DND-41 (cell line): ENCODE measurements at regions not wholly inside any gene's neighbourhood (a gene's known extent, or its start where the extent isn't known, plus 50 kb on each side); places are given as distances from the start of the nearest gene placed in this dataset.

Experiments
- ATAC-seq: fragments of 200-7000 bp; cut with Tn5 transposase; 3 replicates; pipeline ENCODE4 v1.9.1; 2021; ENCODE audit warnings: low read depth; ENCODE audit not compliant: insufficient read depth
- DNase-seq: peaks from one replicate; pipeline ENCODE4 v3.0.0-alpha.2; 2020
- H2AFZ ChIP-seq: 2 replicates; pipeline ENCODE4 v1.6.0; 2012; ENCODE audit warnings: low read depth, low read length
- H3K27ac ChIP-seq: 2 replicates; pipeline ENCODE4 v1.5.1; 2012; ENCODE audit warnings: low read length, inconsistent platforms
- H3K27me3 ChIP-seq: fragments of 200-600 bp; sonication (generic); 2 replicates; pipeline ENCODE4 v1.6.0; 2012; ENCODE audit warnings: low read length, mild to moderate bottlenecking, inconsistent platforms; ENCODE audit not compliant: insufficient read depth, poor library complexity
- H3K36me3 ChIP-seq: 2 replicates; pipeline ENCODE4 v1.5.1; 2012; ENCODE audit warnings: low read length, inconsistent platforms; ENCODE audit not compliant: insufficient read depth
- H3K4me1 ChIP-seq: 2 replicates; pipeline ENCODE4 v1.5.1; 2012; ENCODE audit warnings: mild to moderate bottlenecking, low read length; ENCODE audit not compliant: insufficient read depth
- H3K4me2 ChIP-seq: 2 replicates; pipeline ENCODE4 v1.6.0; 2012; ENCODE audit warnings: mild to moderate bottlenecking, moderate library complexity, low read length, inconsistent platforms; ENCODE audit not compliant: insufficient read depth
- H3K4me3 ChIP-seq, 2 experiments: fragments of 200-600 bp in 1 of 2; shearing (Covaris generic) in 1 of 2; 2 replicates each; pipeline ENCODE4 v1.5.1; 2012 to 2016; ENCODE audit warnings: inconsistent platforms in 2 of 2, low read length in 2 of 2, mild to moderate bottlenecking in 2 of 2, low read depth in 1 of 2, moderate library complexity in 1 of 2
- H3K79me2 ChIP-seq: 2 replicates; pipeline ENCODE4 v1.6.0; 2012; ENCODE audit warnings: low read length, inconsistent platforms; ENCODE audit not compliant: insufficient read depth
- H3K9ac ChIP-seq: 2 replicates; pipeline ENCODE4 v1.6.0; 2012; ENCODE audit warnings: low read depth, mild to moderate bottlenecking, inconsistent platforms, low read length, moderate library complexity
- H3K9me3 ChIP-seq: 2 replicates; pipeline ENCODE4 v1.5.1; 2012; ENCODE audit warnings: low read length, moderate library complexity, mild to moderate bottlenecking, inconsistent platforms; ENCODE audit not compliant: insufficient read depth, severe bottlenecking
- H4K20me1 ChIP-seq: 2 replicates; pipeline ENCODE4 v1.6.0; 2012; ENCODE audit warnings: low read length; ENCODE audit not compliant: insufficient read depth
- CTCF ChIP-seq: IDR thresholded peaks from 2 replicates; pipeline ENCODE4 v1.5.1; 2012; ENCODE audit warnings: borderline replicate concordance, low read length, moderate library complexity, mild to moderate bottlenecking; ENCODE audit not compliant: poor library complexity, severe bottlenecking; ENCODE audit errors: extremely low read depth
- EZH2 ChIP-seq: IDR thresholded peaks from 3 replicates; pipeline ENCODE4 v1.6.1; 2012; ENCODE audit warnings: borderline replicate concordance, low read depth, mild to moderate bottlenecking, moderate library complexity, low read length, inconsistent platforms; ENCODE audit not compliant: severe bottlenecking

GRCh38 chr1:87898431-87898830 lies 569.8 kb downstream of the LMO4 start:
- H3K27ac ChIP-seq = no peak overlapping the region
- TF ChIP-seq EZH2 (no peak), CTCF (no peak)

GRCh38 chr1:87899017-87899416 lies 570.3 kb downstream of the LMO4 start:
- ATAC-seq = no peak

More at GRCh38 chr1:87898431-87898830, 569.8 kb downstream of the LMO4 start:
- Histone ChIP-seq H3K9ac (no peak overlapping the region), H3K4me1 (no peaks in the 10 kb centered on the region), H3K27me3 (no peaks in the 10 kb centered on the region), H3K79me2 (no peaks in the 10 kb centered on the region), H3K36me3 (no peaks in the 10 kb centered on the region), H4K20me1 (no peaks in the 10 kb centered on the region), H3K4me3 (no peak overlapping the region), H3K4me2 (no peak overlapping the region), H3K9me3 (no peaks in the 10 kb centered on the region), H2AFZ (no peak overlapping the region)
- DNase-seq (no peak), ATAC-seq (no peak)

GRCh38 chr1:87899746-87900145 lies 571.1 kb downstream of the LMO4 start:
- H3K27me3 ChIP-seq = peaks cover 5% of the 10 kb centered on the region
- H3K4me2 ChIP-seq = no peak overlapping the region
- no peak overlapping the region for H3K9ac ChIP-seq
- no peak overlapping the region for H3K4me3 ChIP-seq
- no peak overlapping the region for H3K27ac ChIP-seq
- no peak for ATAC-seq
- H3K4me1 ChIP-seq = no peaks in the 10 kb centered on the region
- TF ChIP-seq CTCF (no peak), EZH2 (no peak)
- no peaks in the 10 kb centered on the region for H3K79me2 ChIP-seq
- no peak overlapping the region for H2AFZ ChIP-seq
- no peak for DNase-seq
- no peaks in the 10 kb centered on the region for H3K36me3 ChIP-seq
- H4K20me1 ChIP-seq = no peaks in the 10 kb centered on the region
- H3K9me3 ChIP-seq = no peaks in the 10 kb centered on the region

More at GRCh38 chr1:87899017-87899416, 570.3 kb downstream of the LMO4 start:
- Histone ChIP-seq H4K20me1 (no peaks in the 10 kb centered on the region), H3K27ac (no peak overlapping the region), H3K4me2 (no peak overlapping the region), H3K79me2 (no peaks in the 10 kb centered on the region), H3K36me3 (no peaks in the 10 kb centered on the region), H2AFZ (no peak overlapping the region), H3K27me3 (peaks cover 4% of the 10 kb centered on the region), H3K4me1 (no peaks in the 10 kb centered on the region), H3K9me3 (no peaks in the 10 kb centered on the region), H3K4me3 (no peak overlapping the region), H3K9ac (no peak overlapping the region)
- TF ChIP-seq CTCF = no peak
- no peak for TF ChIP-seq EZH2
- no peak for DNase-seq

GRCh38 chr1:87902830-87903229 lies 574.1 kb downstream of the LMO4 start:
- Histone ChIP-seq H3K4me1 (no peaks in the 10 kb centered on the region), H4K20me1 (no peaks in the 10 kb centered on the region), H3K36me3 (no peaks in the 10 kb centered on the region), H3K9me3 (no peaks in the 10 kb centered on the region), H3K4me3 (no peak overlapping the region), H3K27me3 (peaks cover 9% of the 10 kb centered on the region), H3K27ac (no peak overlapping the region), H3K79me2 (no peaks in the 10 kb centered on the region), H2AFZ (no peak overlapping the region), H3K4me2 (no peak overlapping the region), H3K9ac (no peak overlapping the region)
- TF ChIP-seq EZH2 = no peak
- no peak for TF ChIP-seq CTCF
- DNase-seq = no peak
- ATAC-seq = no peak
